HUES64 (cell line): ENCODE measurements at regions not wholly inside any gene's neighbourhood (a gene's known extent, or its start where the extent isn't known, plus 50 kb on each side); places are given as distances from the start of the nearest gene placed in this dataset.

Source experiments
- H3K27ac ChIP-seq: 2 replicates; pipeline ENCODE4 v1.7.0; 2013; ENCODE audit warnings: low read depth, low read length, inconsistent platforms
- H3K27me3 ChIP-seq: 2 replicates; pipeline ENCODE4 v1.6.1; 2013; ENCODE audit warnings: mild to moderate bottlenecking, low read length; ENCODE audit not compliant: insufficient read depth
- H3K36me3 ChIP-seq: 2 replicates; pipeline ENCODE4 v1.6.1; 2013; ENCODE audit warnings: mild to moderate bottlenecking, low read length; ENCODE audit not compliant: insufficient read depth
- H3K4me1 ChIP-seq: 2 replicates; pipeline ENCODE4 v1.6.1; 2013; ENCODE audit warnings: mild to moderate bottlenecking, low read length, moderate library complexity; ENCODE audit not compliant: insufficient read depth
- H3K4me3 ChIP-seq: 2 replicates; pipeline ENCODE4 v1.5.1; 2013; ENCODE audit warnings: mild to moderate bottlenecking, low read length, moderate library complexity
- H3K9ac ChIP-seq: 2 replicates; pipeline ENCODE4 v1.6.1; 2013; ENCODE audit warnings: mild to moderate bottlenecking, low read depth, low read length
- H3K9me3 ChIP-seq: 2 replicates; pipeline ENCODE4 v1.6.1; 2013; ENCODE audit warnings: low read depth, low read length; ENCODE audit not compliant: insufficient read depth
- WGBS: fragments of 150-250, 120-280 bp; methylation state at CpG from one replicate; pipeline ENCODE4 v1.1.7; 2013; ENCODE audit warnings: missing lambda C conversion rate; 5-methylcytosine and 5-hydroxymethylcytosine counted together

DNA sequence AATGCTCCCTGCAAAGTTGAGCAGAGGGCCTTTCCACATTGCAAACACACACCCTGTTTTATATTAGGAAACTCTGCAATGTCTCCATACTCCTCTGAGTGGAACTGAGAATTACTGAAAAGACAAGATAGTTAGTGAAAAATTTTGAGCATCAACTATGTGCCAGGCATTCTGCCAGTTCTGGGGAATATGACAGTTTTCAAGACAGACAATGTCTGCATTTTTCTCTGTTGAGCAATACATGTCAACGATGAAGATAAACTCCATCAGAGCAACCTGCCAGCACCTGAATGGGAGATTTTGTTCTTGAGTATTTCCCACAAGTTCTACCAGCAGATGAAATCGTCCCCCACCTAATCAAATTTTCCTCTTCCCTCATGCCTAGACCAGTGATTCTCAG lies 203.4 kb upstream of the BMPER start:
- WGBS, result 81% methylated on average over 2 of the region's 2 CpGs
- no peak overlapping the region for H3K27ac ChIP-seq
- no peak overlapping the region for H3K9ac ChIP-seq

DNA sequence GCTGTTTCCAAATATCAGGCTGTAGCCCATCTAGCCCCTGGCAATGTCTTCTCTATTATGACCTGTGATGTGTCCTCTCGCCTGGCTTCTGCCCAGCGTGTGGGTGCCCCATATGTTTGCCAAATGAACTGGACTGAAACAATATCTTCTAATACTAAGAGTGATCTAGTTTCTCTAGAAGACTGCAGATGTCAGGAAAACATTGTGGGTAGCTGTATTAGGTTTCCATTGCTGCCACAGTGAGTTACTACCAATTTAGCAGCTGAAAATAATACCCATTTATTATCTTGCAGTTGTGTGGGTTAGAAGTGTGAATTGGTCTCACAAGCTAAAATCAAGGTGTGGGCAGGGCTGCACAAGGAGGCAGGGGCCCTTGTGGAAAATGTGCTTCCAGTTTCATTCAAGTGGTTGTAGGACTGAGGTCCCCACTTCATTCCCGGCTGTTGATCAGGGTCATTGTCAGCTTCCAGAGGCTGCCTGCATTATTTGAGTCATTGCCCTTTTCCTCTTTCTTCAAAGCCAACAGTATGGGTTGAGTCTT lies 202.8 kb upstream of the BMPER start:
- peaks cover 35% of the 10 kb centered on the region for H3K4me1 ChIP-seq
- no peak overlapping the region for H3K27ac ChIP-seq
- H3K9me3 ChIP-seq, result peaks cover 5% of the 10 kb centered on the region; the same call in 1 of the 2 replicates
- H3K4me3 ChIP-seq, result no peak overlapping the region
- 87% methylated on average over 3 of the region's 3 CpGs for WGBS
- no peak overlapping the region for H3K9ac ChIP-seq
- no peaks in the 10 kb centered on the region for H3K36me3 ChIP-seq
- H3K27me3 ChIP-seq, result peaks cover 38% of the 10 kb centered on the region

More for the DNA sequence above, 203.4 kb upstream of the BMPER start:
- peaks cover 5% of the 10 kb centered on the region; the same call in 1 of the 2 replicates for H3K9me3 ChIP-seq
- no peaks in the 10 kb centered on the region for H3K36me3 ChIP-seq
- peaks cover 32% of the 10 kb centered on the region for H3K27me3 ChIP-seq
- peaks cover 28% of the 10 kb centered on the region for H3K4me1 ChIP-seq
- H3K4me3 ChIP-seq, result no peak overlapping the region

GRCh38 chr7:33705333-33705833 lies 200.0 kb upstream of the BMPER start:
- Histone ChIP-seq H3K27me3 (peaks cover 38% of the 10 kb centered on the region), H3K4me1 (peaks cover 37% of the 10 kb centered on the region), H3K36me3 (no peaks in the 10 kb centered on the region), H3K9me3 (peaks cover 5% of the 10 kb centered on the region; the same call in 1 of the 2 replicates), H3K27ac (peak overlapping the region; percentile 58; the same call in 1 of the 2 replicates), H3K4me3 (no peak overlapping the region), H3K9ac (no peak overlapping the region; the same call in 1 of the 2 replicates)
- WGBS, result 39% methylated on average over 5 of the region's 5 CpGs

DNA sequence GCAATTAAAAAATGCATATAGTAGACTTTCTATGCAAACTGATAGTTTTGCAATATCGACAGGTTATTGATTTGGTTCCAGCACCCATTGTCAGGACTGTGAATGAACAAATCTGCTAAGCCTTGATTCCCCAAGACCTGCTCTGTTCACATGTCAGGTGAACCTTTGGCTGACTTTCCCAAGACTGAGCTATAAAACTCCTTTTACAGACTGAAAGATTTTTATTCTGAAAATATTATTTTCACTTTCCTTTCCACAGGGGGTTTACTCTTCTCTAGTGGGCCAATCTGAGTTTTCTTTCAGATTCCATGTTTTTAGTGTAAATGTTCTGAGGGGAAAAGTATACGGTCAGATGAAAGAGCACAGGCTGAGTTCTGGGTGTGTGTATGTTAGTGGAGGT lies 199.2 kb upstream of the BMPER start:
- WGBS, result 86% methylated on average over 2 of the region's 2 CpGs
- Histone ChIP-seq H3K9me3 (peaks cover 2% of the 10 kb centered on the region; the same call in 1 of the 2 replicates), H3K36me3 (no peaks in the 10 kb centered on the region), H3K27ac (peak overlapping the region; percentile 58; the same call in 1 of the 2 replicates), H3K27me3 (peaks cover 38% of the 10 kb centered on the region), H3K4me3 (no peak overlapping the region), H3K4me1 (peaks cover 40% of the 10 kb centered on the region), H3K9ac (no peak overlapping the region)

- Histone ChIP-seq H3K4me1 (peaks cover 46% of the 10 kb centered on the region), H3K9ac (no peak overlapping the region), H3K9me3 (0 out of 2 replicates have a peak, but pooled peaks cover 2% of the 10 kb centered on the region), H3K27me3 (peaks cover 38% of the 10 kb centered on the region), H3K36me3 (no peaks in the 10 kb centered on the region), H3K4me3 (no peak overlapping the region), H3K27ac (no peak overlapping the region)
- WGBS, result 70% methylated on average over 5 of the region's 5 CpGs
Observed at GRCh38 chr7:33706771-33707200, 198.6 kb upstream of the BMPER start.

GRCh38 chr7:33707427-33707826 lies 197.9 kb upstream of the BMPER start:
- H3K9ac ChIP-seq, result no peak overlapping the region
- 75% methylated on average over 2 of the region's 2 CpGs for WGBS
- H3K27ac ChIP-seq, result no peak overlapping the region
- no peaks in the 10 kb centered on the region for H3K9me3 ChIP-seq
- no peak overlapping the region for H3K4me3 ChIP-seq
- peaks cover 38% of the 10 kb centered on the region for H3K27me3 ChIP-seq
- H3K36me3 ChIP-seq, result no peaks in the 10 kb centered on the region
- peaks cover 47% of the 10 kb centered on the region for H3K4me1 ChIP-seq

GRCh38 chr7:33710608-33711007 lies 194.7 kb upstream of the BMPER start:
- peaks cover 17% of the 10 kb centered on the region for H3K27me3 ChIP-seq
- H3K27ac ChIP-seq, result no peak overlapping the region
- H3K4me3 ChIP-seq, result no peak overlapping the region
- H3K4me1 ChIP-seq, result peaks cover 32% of the 10 kb centered on the region
- no peaks in the 10 kb centered on the region for H3K9me3 ChIP-seq
- H3K9ac ChIP-seq, result no peak overlapping the region
- no peaks in the 10 kb centered on the region for H3K36me3 ChIP-seq

GRCh38 chr7:33711231-33712019 lies 193.9 kb upstream of the BMPER start:
- WGBS, result 60% methylated on average over 6 of the region's 6 CpGs
- Histone ChIP-seq H3K36me3 (no peaks in the 10 kb centered on the region), H3K27me3 (peaks cover 11% of the 10 kb centered on the region), H3K9me3 (no peaks in the 10 kb centered on the region), H3K9ac (no peak overlapping the region), H3K4me3 (no peak overlapping the region), H3K27ac (no peak overlapping the region), H3K4me1 (peaks cover 24% of the 10 kb centered on the region)

- 92% methylated on average over 4 of the region's 4 CpGs for WGBS
- Histone ChIP-seq H3K27me3 (peaks cover 5% of the 10 kb centered on the region; the same call in 1 of the 2 replicates), H3K4me1 (peaks cover 18% of the 10 kb centered on the region), H3K9ac (no peak overlapping the region), H3K36me3 (no peaks in the 10 kb centered on the region), H3K9me3 (no peaks in the 10 kb centered on the region), H3K27ac (no peak overlapping the region), H3K4me3 (no peak overlapping the region)
Observed at GRCh38 chr7:33712020-33712414, 193.3 kb upstream of the BMPER start.

- 91% methylated on average over 5 of the region's 5 CpGs for WGBS
- H3K9me3 ChIP-seq, result no peaks in the 10 kb centered on the region
- no peak overlapping the region for H3K9ac ChIP-seq
- H3K27ac ChIP-seq, result no peak overlapping the region
- peaks cover 10% of the 10 kb centered on the region; the same call in 1 of the 2 replicates for H3K4me1 ChIP-seq
- no peaks in the 10 kb centered on the region for H3K36me3 ChIP-seq
- H3K4me3 ChIP-seq, result no peak overlapping the region
- no peaks in the 10 kb centered on the region for H3K27me3 ChIP-seq
Observed at GRCh38 chr7:33714208-33714607, 191.1 kb upstream of the BMPER start.
